K562 (cell line): ENCODE measurements at regions not wholly inside any gene's neighbourhood (a gene's known extent, or its start where the extent isn't known, plus 50 kb on each side); places are given as distances from the start of the nearest gene placed in this dataset.

Source experiments
- ATAC-seq: fragments of 200-7000 bp; cut with Tn5 transposase; 3 replicates; pipeline ENCODE4 v1.9.1; 2020; ENCODE audit warnings: moderate library complexity
- BruUV-seq: library from RNA; stranded (reverse); fragments of 400-500 nt; replicated peaks from 2 replicates; lab custom pipeline; 2021; lab: Mats Ljungman, UMichigan
- CTCF ChIA-PET: fragments of 300-600 bp; formaldehyde crosslinking; extraction: SDS; loops from one replicate; lab custom pipeline; 2021; ENCODE audit warnings: low intra/inter-chr PET ratio; lab: Yijun Ruan, JAX
- POLR2A ChIA-PET: fragments of 300-600, 350-650 bp; sonication (Branson Sonifier 250); formaldehyde crosslinking; extraction: SDS; loops from one replicate; lab custom pipeline; 2021; ENCODE audit warnings: antibody characterized with exemption, inconsistent platforms; lab: Yijun Ruan, JAX
- DNase-seq, 4 experiments: peaks; one replicate each; pipeline versions ENCODE4 v3.0.0 to v3.0.0-alpha.2; 2011 to 2018; ENCODE audit warnings: low spot score in 3 of 4, mixed read lengths in 3 of 4; ENCODE audit errors: extremely low read depth in 1 of 4
- FAIRE-seq: peaks from 2 replicates; lab custom pipeline; 2011; peaks lifted over from hg19 to GRCh38; lab: Jason Lieb, UNC
- H2AFZ ChIP-seq: 2 replicates; pipeline ENCODE4 v1.6.0; 2011; ENCODE audit warnings: low read depth, low read length, control low read depth, inconsistent platforms
- H3K27ac ChIP-seq: fragments of 200-600 bp; 3 replicates; pipeline ENCODE4 v1.8.0; 2011; ENCODE audit warnings: low read depth, mild to moderate bottlenecking, control low read depth, inconsistent platforms, low read length, moderate library complexity, mixed read lengths; ENCODE audit errors: extremely low read depth
- H3K27me3 ChIP-seq, 2 experiments: fragments of 300-600 bp in 1 of 2; 2 replicates in 1 of 2; 3 replicates in 1 of 2; pipeline versions ENCODE4 v1.6.0 to v1.8.0; 2011; ENCODE audit warnings: inconsistent platforms in 2 of 2, low read length in 2 of 2, mild to moderate bottlenecking in 1 of 2, mixed read lengths in 1 of 2, moderate library complexity in 1 of 2; ENCODE audit not compliant: control insufficient read depth in 2 of 2, insufficient read depth in 2 of 2
- H3K36me3 ChIP-seq: fragments of 300-600 bp; 3 replicates; pipeline ENCODE4 v1.8.0; 2011; ENCODE audit warnings: mild to moderate bottlenecking, low read length, inconsistent platforms; ENCODE audit not compliant: control insufficient read depth, insufficient read depth
- H3K4me1 ChIP-seq, 2 experiments: fragments of 200-600 bp in 1 of 2; replicated peaks in 1 of 2; 2 replicates in 1 of 2; 3 replicates in 1 of 2; pipeline versions ENCODE4 v1.5.1 to v1.8.0; 2011; ENCODE audit warnings: inconsistent platforms in 2 of 2, low read length in 2 of 2, mild to moderate bottlenecking in 1 of 2, mixed read lengths in 1 of 2, moderate library complexity in 1 of 2; ENCODE audit not compliant: control insufficient read depth in 2 of 2, insufficient read depth in 2 of 2
- H3K4me2 ChIP-seq: 2 replicates; pipeline ENCODE4 v1.6.1; 2011; ENCODE audit warnings: low read length, control low read depth, inconsistent platforms, mixed read lengths; ENCODE audit not compliant: insufficient read depth
- H3K4me3 ChIP-seq: fragments of 200-600 bp; sonication (generic), shearing (Covaris generic); 2 replicates; pipeline ENCODE4 v1.5.1; 2016; ENCODE audit warnings: control low read depth, inconsistent platforms
- H3K79me2 ChIP-seq: fragments of 200-600 bp; 3 replicates; pipeline ENCODE4 v1.8.0; 2011; ENCODE audit warnings: low read length, inconsistent platforms; ENCODE audit not compliant: control insufficient read depth, insufficient read depth
- H3K9ac ChIP-seq, 2 experiments: 2 replicates each; pipeline versions ENCODE4 v1.6.0 to v1.6.1; 2011; ENCODE audit warnings: low read depth in 2 of 2, low read length in 2 of 2, control low read depth in 1 of 2, inconsistent platforms in 1 of 2, mild to moderate bottlenecking in 1 of 2, mixed read lengths in 1 of 2; ENCODE audit not compliant: insufficient read depth in 1 of 2
- H3K9me1 ChIP-seq: one replicate; pipeline ENCODE4 v1.6.0; 2011; ENCODE audit warnings: inconsistent platforms, mild to moderate bottlenecking, low read length, moderate library complexity; ENCODE audit not compliant: control insufficient read depth, insufficient read depth
- H3K9me3 ChIP-seq: replicated peaks from 2 replicates; pipeline ENCODE4 v1.5.1; 2011; ENCODE audit warnings: low read depth, low read length, inconsistent platforms; ENCODE audit not compliant: control insufficient read depth, insufficient read depth
- H4K20me1 ChIP-seq: replicated peaks from 2 replicates; pipeline ENCODE4 v1.6.1; 2011; ENCODE audit warnings: low read length, inconsistent platforms, mixed read lengths; ENCODE audit not compliant: control insufficient read depth, insufficient read depth
- ASH1L ChIP-seq: fragments of 450-650 bp; IDR thresholded peaks from 2 replicates; pipeline ENCODE4 v1.6.1; 2018; ENCODE audit warnings: borderline replicate concordance, mild to moderate bottlenecking, low read depth; ENCODE audit not compliant: partially characterized antibody
- BCL6 ChIP-seq: fragments of 250-450 bp; sonication (Bioruptor Pico); IDR thresholded peaks from 2 replicates; pipeline ENCODE4 v1.4.0; 2020
- BCOR ChIP-seq: fragments of 450-650 bp; IDR thresholded peaks from 2 replicates; pipeline ENCODE4 v1.6.1; 2016
- DIDO1 ChIP-seq: fragments of 450-650 bp; IDR thresholded peaks from 2 replicates; pipeline ENCODE4 v1.6.1; 2016; ENCODE audit warnings: low read depth, missing biosample characterization, missing genetic modification characterization
- RBM14 ChIP-seq: fragments of 200-400 bp; formaldehyde crosslinking; IDR thresholded peaks from 2 replicates; pipeline ENCODE4 v1.6.1; 2018; ENCODE audit warnings: low read depth, mild to moderate bottlenecking, low read length, moderate library complexity, borderline replicate concordance; ENCODE audit not compliant: insufficient read depth
- RBM34 ChIP-seq: fragments of 200-400 bp; formaldehyde crosslinking; IDR thresholded peaks from 2 replicates; pipeline ENCODE4 v1.6.1; 2018; ENCODE audit warnings: low read length, borderline replicate concordance; ENCODE audit not compliant: insufficient read depth
- SUPT5H ChIP-seq: fragments of 450-650 bp; IDR thresholded peaks from 2 replicates; pipeline ENCODE4 v1.6.1; 2016
- ZBTB1 ChIP-seq: sonication (generic); formaldehyde crosslinking; IDR thresholded peaks from 2 replicates; pipeline ENCODE4 v1.8.1; 2023; ENCODE audit warnings: missing genetic modification reagents, low read depth, mild to moderate bottlenecking, borderline replicate concordance
- ZFP36 ChIP-seq: fragments of 150-350 bp; IDR thresholded peaks from 2 replicates; pipeline ENCODE4 v1.6.1; 2018; ENCODE audit warnings: low read length, low read depth; ENCODE audit not compliant: partially characterized antibody
- ZNF23 ChIP-seq: fragments of 250-450 bp; sonication (Bioruptor Pico); IDR thresholded peaks from 2 replicates; pipeline ENCODE4 v1.4.0; 2020; ENCODE audit warnings: mild to moderate bottlenecking
- ZNF551 ChIP-seq: fragments of 250-450 bp; sonication (Bioruptor Pico); IDR thresholded peaks from 2 replicates; pipeline ENCODE4 v1.5.0; 2021; ENCODE audit warnings: mild to moderate bottlenecking, moderate library complexity
- ZNF696 ChIP-seq: fragments of 250-450 bp; sonication (Bioruptor Pico); conservative IDR thresholded peaks from 2 replicates; pipeline ENCODE4 v1.4.0; 2020; ENCODE audit warnings: mild to moderate bottlenecking, moderate library complexity
- WGBS: fragments of 100-300 bp; shearing (Covaris generic); methylation state at CpG from one replicate; pipeline ENCODE4 v1.1.6; 2016; ENCODE audit warnings: low coverage, mixed read lengths; ENCODE audit not compliant: insufficient coverage; ENCODE audit errors: missing lambda C conversion rate; 5-methylcytosine and 5-hydroxymethylcytosine counted together
- in situ Hi-C: fragments of 300-500 bp; cut with MboI; formaldehyde crosslinking; loops from 4 replicates; pipeline ENCODE4 v1.15.0; 2018; ENCODE audit warnings: inconsistent platforms, mixed read lengths
- intact Hi-C: fragments of 100-400 bp; cut with micrococcal nuclease; formaldehyde crosslinking; loops from 2 replicates; pipeline ENCODE4 v1.14.2; 2022
- TF ChIP-seq, protein P1 (sequence below): sonication (generic); formaldehyde crosslinking; IDR thresholded peaks from 2 replicates; pipeline ENCODE4 v1.8.0; 2022; ENCODE audit warnings: mild to moderate bottlenecking, missing genetic modification reagents, borderline replicate concordance
- TF ChIP-seq, protein P2 (sequence below), 3 experiments: IDR thresholded peaks in 2 of 3; conservative IDR thresholded peaks in 1 of 3; 2 replicates each; pipeline ENCODE4 v1.5.1; 2011 to 2012; ENCODE audit warnings: low read length in 3 of 3, mild to moderate bottlenecking in 3 of 3, control low read depth in 2 of 3, improper control_type of control experiment in 1 of 3, inconsistent platforms in 1 of 3, low read depth in 1 of 3, mixed read lengths in 1 of 3, moderate library complexity in 1 of 3; ENCODE audit not compliant: insufficient read depth in 2 of 3
- TF ChIP-seq, protein P3 (sequence below): fragments of 450-650 bp; conservative IDR thresholded peaks from 2 replicates; pipeline ENCODE4 v1.6.1; 2016; ENCODE audit warnings: missing genetic modification characterization, low read depth, mild to moderate bottlenecking, control low read depth, missing compliant biosample characterization

DNA sequence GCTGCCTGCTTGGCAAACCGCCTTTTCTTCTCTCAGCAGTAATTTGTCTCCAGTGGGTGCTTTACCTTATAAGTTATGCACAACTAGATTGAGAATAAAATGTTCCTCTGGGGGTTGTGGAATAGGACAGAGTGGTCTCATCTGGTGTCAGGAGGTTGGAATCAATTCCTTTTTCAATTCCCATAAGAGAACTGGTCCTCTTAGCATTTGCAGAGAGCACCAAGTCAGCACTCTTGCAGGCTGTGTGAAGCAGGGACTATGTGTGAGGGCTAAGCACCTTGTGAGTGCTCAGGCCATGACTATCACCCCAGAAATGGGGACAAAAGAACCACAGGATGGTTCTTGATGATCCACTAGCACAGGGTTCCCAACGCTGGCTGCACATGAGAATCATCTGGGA lies 163.6 kb upstream of the UMPS start (continued):
- TF ChIP-seq, protein P1, sequence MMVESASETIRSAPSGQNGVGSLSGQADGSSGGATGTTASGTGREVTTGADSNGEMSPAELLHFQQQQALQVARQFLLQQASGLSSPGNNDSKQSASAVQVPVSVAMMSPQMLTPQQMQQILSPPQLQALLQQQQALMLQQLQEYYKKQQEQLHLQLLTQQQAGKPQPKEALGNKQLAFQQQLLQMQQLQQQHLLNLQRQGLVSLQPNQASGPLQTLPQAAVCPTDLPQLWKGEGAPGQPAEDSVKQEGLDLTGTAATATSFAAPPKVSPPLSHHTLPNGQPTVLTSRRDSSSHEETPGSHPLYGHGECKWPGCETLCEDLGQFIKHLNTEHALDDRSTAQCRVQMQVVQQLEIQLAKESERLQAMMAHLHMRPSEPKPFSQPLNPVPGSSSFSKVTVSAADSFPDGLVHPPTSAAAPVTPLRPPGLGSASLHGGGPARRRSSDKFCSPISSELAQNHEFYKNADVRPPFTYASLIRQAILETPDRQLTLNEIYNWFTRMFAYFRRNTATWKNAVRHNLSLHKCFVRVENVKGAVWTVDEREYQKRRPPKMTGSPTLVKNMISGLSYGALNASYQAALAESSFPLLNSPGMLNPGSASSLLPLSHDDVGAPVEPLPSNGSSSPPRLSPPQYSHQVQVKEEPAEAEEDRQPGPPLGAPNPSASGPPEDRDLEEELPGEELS (CRISPR knock-in tag): no peak
- TF ChIP-seq ZNF696 (no peak), ZBTB1 (no peak), ZNF23 (CRISPR knock-in tag) (no peak), SUPT5H (no peak), ASH1L (no peak), ZNF551 (no peak), ZFP36 (no peak)

DNA sequence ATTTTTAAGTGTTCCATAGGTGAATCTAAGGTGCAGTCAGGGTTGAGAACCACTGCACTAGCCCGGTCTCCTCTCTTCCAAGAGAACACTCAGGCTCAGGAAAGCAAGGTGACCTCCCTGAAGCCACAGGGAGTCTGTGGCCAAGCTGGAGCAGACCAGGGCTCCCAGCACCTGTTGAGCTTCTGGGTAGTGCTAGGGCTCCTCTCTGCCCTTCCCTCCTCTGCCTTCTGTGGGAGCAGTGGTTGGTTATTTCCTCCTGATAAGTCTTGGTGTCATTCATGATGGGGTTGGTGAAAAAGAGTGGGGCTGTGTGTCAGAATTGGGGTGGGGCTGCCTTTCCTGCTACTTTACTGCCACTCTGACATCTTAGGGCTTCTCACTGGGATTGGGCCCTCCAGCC lies 163.1 kb upstream of the UMPS start:
- no peak for DNase-seq
- peaks cover 0 to 4% of the 10 kb centered on the region in 2 experiments; a peak in 1 of 5 replicates for H3K27me3 ChIP-seq
- in situ Hi-C loops: no loop called here
- H3K9ac ChIP-seq: no peak overlapping the region
- H3K9me1 ChIP-seq: no peaks in the 10 kb centered on the region
- no peak overlapping the region for H3K4me3 ChIP-seq
- POLR2A ChIA-PET: no interaction called here
- H3K36me3 ChIP-seq: no peaks in the 10 kb centered on the region
- no TSS peak for BruUV-seq
- H2AFZ ChIP-seq: no peak overlapping the region
- no peaks in the 10 kb centered on the region for H4K20me1 ChIP-seq
- H3K9me3 ChIP-seq: no peaks in the 10 kb centered on the region
- H3K27ac ChIP-seq: no peak overlapping the region
- intact Hi-C loops: loop anchor here (2.0 to 5.0 kb wide), 2 partner anchors 74 to 335 kb away; no protein-coding TSS in a partner anchor
- no peak overlapping the region for H3K4me2 ChIP-seq
- CTCF ChIA-PET: interaction anchor here (1.1 kb wide), 1 partner anchor 121 kb away, joined by 4 read pairs; no protein-coding TSS in a partner anchor
- WGBS: 9% methylated on average over 1 of the region's 1 CpG
- no peak for ATAC-seq
- peaks cover 0 to 5% of the 10 kb centered on the region in 2 experiments; a peak in 3 of 5 replicates for H3K4me1 ChIP-seq
- no peaks in the 10 kb centered on the region for H3K79me2 ChIP-seq
- no peak for FAIRE-seq
- TF ChIP-seq, protein P2, sequence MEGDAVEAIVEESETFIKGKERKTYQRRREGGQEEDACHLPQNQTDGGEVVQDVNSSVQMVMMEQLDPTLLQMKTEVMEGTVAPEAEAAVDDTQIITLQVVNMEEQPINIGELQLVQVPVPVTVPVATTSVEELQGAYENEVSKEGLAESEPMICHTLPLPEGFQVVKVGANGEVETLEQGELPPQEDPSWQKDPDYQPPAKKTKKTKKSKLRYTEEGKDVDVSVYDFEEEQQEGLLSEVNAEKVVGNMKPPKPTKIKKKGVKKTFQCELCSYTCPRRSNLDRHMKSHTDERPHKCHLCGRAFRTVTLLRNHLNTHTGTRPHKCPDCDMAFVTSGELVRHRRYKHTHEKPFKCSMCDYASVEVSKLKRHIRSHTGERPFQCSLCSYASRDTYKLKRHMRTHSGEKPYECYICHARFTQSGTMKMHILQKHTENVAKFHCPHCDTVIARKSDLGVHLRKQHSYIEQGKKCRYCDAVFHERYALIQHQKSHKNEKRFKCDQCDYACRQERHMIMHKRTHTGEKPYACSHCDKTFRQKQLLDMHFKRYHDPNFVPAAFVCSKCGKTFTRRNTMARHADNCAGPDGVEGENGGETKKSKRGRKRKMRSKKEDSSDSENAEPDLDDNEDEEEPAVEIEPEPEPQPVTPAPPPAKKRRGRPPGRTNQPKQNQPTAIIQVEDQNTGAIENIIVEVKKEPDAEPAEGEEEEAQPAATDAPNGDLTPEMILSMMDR (IDR thresholded peaks at IDR 0.05 in 2 of 3, conservative IDR thresholded peaks at IDR 0.05 in 1 of 3; ENCODE audit: insufficient read depth in 2 of 3, low read depth in 1 of 3, low read length in 3 of 3): no peak
- TF ChIP-seq, protein P3, sequence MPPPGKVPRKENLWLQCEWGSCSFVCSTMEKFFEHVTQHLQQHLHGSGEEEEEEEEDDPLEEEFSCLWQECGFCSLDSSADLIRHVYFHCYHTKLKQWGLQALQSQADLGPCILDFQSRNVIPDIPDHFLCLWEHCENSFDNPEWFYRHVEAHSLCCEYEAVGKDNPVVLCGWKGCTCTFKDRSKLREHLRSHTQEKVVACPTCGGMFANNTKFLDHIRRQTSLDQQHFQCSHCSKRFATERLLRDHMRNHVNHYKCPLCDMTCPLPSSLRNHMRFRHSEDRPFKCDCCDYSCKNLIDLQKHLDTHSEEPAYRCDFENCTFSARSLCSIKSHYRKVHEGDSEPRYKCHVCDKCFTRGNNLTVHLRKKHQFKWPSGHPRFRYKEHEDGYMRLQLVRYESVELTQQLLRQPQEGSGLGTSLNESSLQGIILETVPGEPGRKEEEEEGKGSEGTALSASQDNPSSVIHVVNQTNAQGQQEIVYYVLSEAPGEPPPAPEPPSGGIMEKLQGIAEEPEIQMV (tag): no peak
- TF ChIP-seq, protein P1 (CRISPR knock-in tag): no peak
- TF ChIP-seq DIDO1 (no peak), RBM14 (no peak), BCL6 (no peak), BCOR (no peak), RBM34 (no peak)
